ENCODE measurements at regions not wholly inside any gene's neighbourhood (a gene's known extent, or its start where the extent isn't known, plus 50 kb on each side); places are given as distances from the start of the nearest gene placed in this dataset.

GRCh38 chr16:62201911-62202310 lies 165.7 kb upstream of the CDH8 start:
- no peak for DNase-seq (ENCODE audit: low spot score)
- ATAC-seq (ENCODE audit: low FRiP score): no peak
- TF ChIP-seq, protein P1, sequence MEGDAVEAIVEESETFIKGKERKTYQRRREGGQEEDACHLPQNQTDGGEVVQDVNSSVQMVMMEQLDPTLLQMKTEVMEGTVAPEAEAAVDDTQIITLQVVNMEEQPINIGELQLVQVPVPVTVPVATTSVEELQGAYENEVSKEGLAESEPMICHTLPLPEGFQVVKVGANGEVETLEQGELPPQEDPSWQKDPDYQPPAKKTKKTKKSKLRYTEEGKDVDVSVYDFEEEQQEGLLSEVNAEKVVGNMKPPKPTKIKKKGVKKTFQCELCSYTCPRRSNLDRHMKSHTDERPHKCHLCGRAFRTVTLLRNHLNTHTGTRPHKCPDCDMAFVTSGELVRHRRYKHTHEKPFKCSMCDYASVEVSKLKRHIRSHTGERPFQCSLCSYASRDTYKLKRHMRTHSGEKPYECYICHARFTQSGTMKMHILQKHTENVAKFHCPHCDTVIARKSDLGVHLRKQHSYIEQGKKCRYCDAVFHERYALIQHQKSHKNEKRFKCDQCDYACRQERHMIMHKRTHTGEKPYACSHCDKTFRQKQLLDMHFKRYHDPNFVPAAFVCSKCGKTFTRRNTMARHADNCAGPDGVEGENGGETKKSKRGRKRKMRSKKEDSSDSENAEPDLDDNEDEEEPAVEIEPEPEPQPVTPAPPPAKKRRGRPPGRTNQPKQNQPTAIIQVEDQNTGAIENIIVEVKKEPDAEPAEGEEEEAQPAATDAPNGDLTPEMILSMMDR (IDR thresholded peaks at IDR 0.05): no peak

DNA sequence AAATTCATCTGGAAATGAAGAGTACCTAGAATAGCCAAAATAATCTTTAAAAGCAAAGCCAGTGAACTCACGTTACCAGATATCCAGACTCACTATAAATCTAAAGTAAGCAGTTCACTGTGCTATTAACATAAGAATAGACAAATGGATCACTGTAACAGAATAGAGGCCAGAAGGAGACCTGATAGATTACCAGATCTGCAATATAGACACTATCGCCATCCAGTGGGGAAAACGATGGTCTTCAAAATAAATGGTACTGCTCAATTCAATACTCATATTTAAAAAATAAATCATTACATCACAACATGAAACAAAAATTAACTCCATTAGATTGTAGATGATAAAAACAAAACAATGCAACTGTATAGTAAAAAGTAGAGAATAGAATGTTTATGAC lies 158.6 kb upstream of the CDH8 start:
- no peak for DNase-seq (ENCODE audit: low spot score)
- TF ChIP-seq, protein P1 (IDR thresholded peaks at IDR 0.05): no peak
- ATAC-seq (ENCODE audit: low FRiP score): no peak

DNA sequence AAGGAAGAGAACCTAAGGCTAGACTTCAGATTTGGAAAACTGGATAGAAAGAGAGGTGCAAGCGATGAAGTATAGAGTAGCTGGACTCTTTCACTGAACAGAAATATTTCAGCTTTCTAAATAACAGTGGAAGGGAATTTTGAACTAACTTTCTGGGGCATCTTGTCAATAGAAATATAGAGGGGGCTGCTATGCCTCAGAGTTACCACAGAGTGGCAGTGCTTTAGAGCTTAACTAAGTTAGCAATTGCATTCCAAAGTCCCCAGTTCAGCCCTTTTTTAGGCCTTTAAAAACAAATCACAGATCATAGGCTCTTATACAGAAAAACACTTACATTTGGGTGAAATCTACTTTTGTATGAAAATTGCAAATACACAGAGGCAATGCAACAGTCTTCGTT lies 154.2 kb upstream of the CDH8 start:
- DNase-seq (ENCODE audit: low spot score): no peak
- ATAC-seq (ENCODE audit: low FRiP score): no peak
- TF ChIP-seq, protein P1 (IDR thresholded peaks at IDR 0.05): no peak

GRCh38 chr16:62177351-62178203 lies 141.3 kb upstream of the CDH8 start:
- TF ChIP-seq, protein P1 (IDR thresholded peaks at IDR 0.05): no peak
- ATAC-seq (ENCODE audit: low FRiP score) (no peak), DNase-seq (ENCODE audit: low spot score) (no peak)

- no peak for DNase-seq (ENCODE audit: low spot score)
These were observed 134.4 kb upstream of the CDH8 start for GRCh38 chr16:62170642-62171041.

DNA sequence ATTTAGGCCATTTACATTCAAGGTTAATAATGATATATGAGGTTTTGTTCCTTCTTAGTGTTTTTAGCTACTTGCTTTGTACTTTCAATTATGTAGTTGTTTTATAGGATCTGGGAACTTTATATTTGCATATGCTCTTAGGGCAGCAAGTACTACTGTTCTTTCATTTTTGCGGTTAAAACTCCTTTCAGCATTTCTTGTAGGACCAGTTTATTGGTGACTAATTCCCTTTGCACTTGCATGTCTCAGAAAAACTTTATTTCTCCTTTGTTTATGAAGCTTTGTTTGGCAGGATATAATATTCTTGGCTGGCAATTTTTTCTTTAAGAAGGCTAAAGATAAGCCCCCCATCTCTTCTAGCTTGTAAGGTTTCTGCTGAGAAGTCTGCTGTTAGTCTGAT lies 131.3 kb upstream of the CDH8 start:
- ATAC-seq (ENCODE audit: low FRiP score) (no peak), DNase-seq (ENCODE audit: low spot score) (no peak)
- TF ChIP-seq, protein P1 (IDR thresholded peaks at IDR 0.05): no peak

More at GRCh38 chr16:62170642-62171041, 134.4 kb upstream of the CDH8 start:
- TF ChIP-seq, protein P1 (IDR thresholded peaks at IDR 0.05): no peak
- no peak for ATAC-seq (ENCODE audit: low FRiP score)

DNA sequence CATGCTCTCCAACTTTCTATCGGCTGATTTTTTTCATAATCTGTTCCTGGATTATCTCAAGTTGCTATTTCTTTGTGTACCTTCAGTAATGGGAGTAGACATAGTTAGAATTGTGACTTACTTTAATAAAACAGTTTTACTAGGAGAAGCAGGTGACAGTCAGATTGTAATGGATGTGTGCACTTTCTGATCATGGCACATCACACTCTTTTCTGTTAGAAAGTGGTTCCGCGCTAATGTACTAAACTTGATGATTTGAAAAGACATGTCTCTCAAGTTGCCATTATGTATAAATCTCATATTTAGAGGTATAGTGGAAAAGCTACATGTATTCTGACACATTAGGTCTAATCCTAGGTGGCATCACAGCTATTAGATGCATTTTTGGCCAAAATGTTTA lies 121.3 kb upstream of the CDH8 start:
- no peak for DNase-seq (ENCODE audit: low spot score)
- no peak for ATAC-seq (ENCODE audit: low FRiP score)
- TF ChIP-seq, protein P1 (IDR thresholded peaks at IDR 0.05): no peak

All from omental fat pad (tissue), 3 donors.